ENCODE measurements at regions not wholly inside any gene's neighbourhood (a gene's known extent, or its start where the extent isn't known, plus 50 kb on each side); places are given as distances from the start of the nearest gene placed in this dataset.

- intact Hi-C loops (cut with DNase I): no loop called here
- Histone ChIP-seq H3K4me1 (no peaks in the 10 kb centered on the region), H3K27ac (no peak overlapping the region), H3K4me3 (no peak overlapping the region), H3K27me3 (no peaks in the 10 kb centered on the region), H3K36me3 (replicated peaks in 1 of 2; ENCODE audit: insufficient read depth in 1 of 2, low read depth in 2 of 2) (no peaks in the 10 kb centered on the region), H3K9me3 (no peaks in the 10 kb centered on the region)
- DNase-seq: no peak
- 92 to 94% methylated on average over 5 of the region's 5 CpGs for WGBS, 2 donors
- no peak for ATAC-seq
- TF ChIP-seq CTCF (IDR thresholded peaks at IDR 0.05) (no peak), POLR2A (IDR thresholded peaks at IDR 0.05) (no peak)
Measured at GRCh38 chr14:66032800-66033199, 453.4 kb upstream of the CCDC196 start.

GRCh38 chr14:66036547-66036946 lies 449.6 kb upstream of the CCDC196 start:
- no peak overlapping the region for H3K4me3 ChIP-seq
- H3K36me3 ChIP-seq (replicated peaks in 1 of 2; ENCODE audit: insufficient read depth in 1 of 2, low read depth in 2 of 2): no peaks in the 10 kb centered on the region
- intact Hi-C loops (cut with DNase I): no loop called here
- H3K9me3 ChIP-seq: no peaks in the 10 kb centered on the region
- DNase-seq (no peak), ATAC-seq (no peak)
- no peaks in the 10 kb centered on the region for H3K27me3 ChIP-seq
- H3K4me1 ChIP-seq: no peaks in the 10 kb centered on the region
- TF ChIP-seq CTCF (IDR thresholded peaks at IDR 0.05) (no peak), POLR2A (IDR thresholded peaks at IDR 0.05) (no peak)
- no peak overlapping the region for H3K27ac ChIP-seq
- WGBS, 2 donors: 41 to 58% methylated on average over 2 of the region's 2 CpGs

GRCh38 chr14:66037361-66037760 lies 448.8 kb upstream of the CCDC196 start:
- no peak overlapping the region for H3K27ac ChIP-seq
- ATAC-seq: no peak

GRCh38 chr14:66038212-66038611 lies 448.0 kb upstream of the CCDC196 start:
- Histone ChIP-seq H3K9me3 (no peaks in the 10 kb centered on the region), H3K4me1 (no peaks in the 10 kb centered on the region), H3K36me3 (replicated peaks in 1 of 2; ENCODE audit: insufficient read depth in 1 of 2, low read depth in 2 of 2) (no peaks in the 10 kb centered on the region), H3K4me3 (no peak overlapping the region), H3K27me3 (no peaks in the 10 kb centered on the region), H3K27ac (no peak overlapping the region)
- intact Hi-C loops (cut with DNase I): no loop called here
- DNase-seq (no peak), ATAC-seq (no peak)
- TF ChIP-seq POLR2A (IDR thresholded peaks at IDR 0.05): no peak
- no peak for TF ChIP-seq CTCF (IDR thresholded peaks at IDR 0.05)
- 39 to 51% methylated on average over 3 of the region's 3 CpGs for WGBS, 2 donors

More at GRCh38 chr14:66037361-66037760, 448.8 kb upstream of the CCDC196 start:
- no peak for TF ChIP-seq POLR2A (IDR thresholded peaks at IDR 0.05)
- no peak for TF ChIP-seq CTCF (IDR thresholded peaks at IDR 0.05)
- Histone ChIP-seq H3K27me3 (no peaks in the 10 kb centered on the region), H3K9me3 (no peaks in the 10 kb centered on the region), H3K36me3 (replicated peaks in 1 of 2; ENCODE audit: insufficient read depth in 1 of 2, low read depth in 2 of 2) (no peaks in the 10 kb centered on the region), H3K4me1 (no peaks in the 10 kb centered on the region), H3K4me3 (no peak overlapping the region)
- DNase-seq: no peak
- intact Hi-C loops (cut with DNase I): no loop called here
- WGBS, 2 donors: 49 to 67% methylated on average over 2 of the region's 2 CpGs

GRCh38 chr14:66038618-66039017 lies 447.6 kb upstream of the CCDC196 start:
- H3K4me3 ChIP-seq: no peak overlapping the region
- no peaks in the 10 kb centered on the region for H3K4me1 ChIP-seq
- intact Hi-C loops (cut with DNase I): no loop called here
- peak in 1 of 4 donors; percentile 37 for DNase-seq
- 70 to 96% methylated on average over 1 of the region's 1 CpG for WGBS, 2 donors
- no peaks in the 10 kb centered on the region for H3K9me3 ChIP-seq
- TF ChIP-seq CTCF (IDR thresholded peaks at IDR 0.05) (no peak), POLR2A (IDR thresholded peaks at IDR 0.05) (no peak)
- H3K36me3 ChIP-seq (replicated peaks in 1 of 2; ENCODE audit: insufficient read depth in 1 of 2, low read depth in 2 of 2): no peaks in the 10 kb centered on the region
- no peaks in the 10 kb centered on the region for H3K27me3 ChIP-seq
- no peak overlapping the region for H3K27ac ChIP-seq
- no peak for ATAC-seq

Measured in body of pancreas (tissue), 4 donors.